ENCODE measurements at regions not wholly inside any gene's neighbourhood (a gene's known extent, or its start where the extent isn't known, plus 50 kb on each side); places are given as distances from the start of the nearest gene placed in this dataset.

GRCh38 chr7:94335586-94335985 is 59.1 kb upstream of the COL1A2 start:
- Histone ChIP-seq H3K9me1 (replicated peaks; ENCODE audit: control insufficient read depth, extremely low read depth, insufficient read depth, low read length) (no peaks in the 10 kb centered on the region), H2AFZ (ENCODE audit: low read depth, low read length) (no peak overlapping the region), H3K9me3 (replicated peaks; ENCODE audit: control insufficient read depth, insufficient read depth, low read length) (no peaks in the 10 kb centered on the region), H3K27me3 (ENCODE audit: control insufficient read depth in 2 of 2, insufficient read depth in 2 of 2, low read length in 2 of 2) (no peaks in the 10 kb centered on the region), H3K4me3 (replicated peaks in 1 of 3; ENCODE audit: insufficient read depth in 1 of 3, low read depth in 1 of 3, low read length in 3 of 3) (no peak overlapping the region), H3K36me3 (ENCODE audit: control insufficient read depth in 2 of 2, extremely low read depth in 1 of 2, insufficient read depth in 2 of 2, low read length in 2 of 2) (no peaks in the 10 kb centered on the region), H3K9ac (replicated peaks; ENCODE audit: extremely low read depth, insufficient read depth, low read length) (no peak overlapping the region), H3K4me1 (ENCODE audit: control insufficient read depth, extremely low read depth, insufficient read depth, low read length) (peaks cover 3% of the 10 kb centered on the region), H4K20me1 (replicated peaks; ENCODE audit: control insufficient read depth, extremely low read depth, insufficient read depth, low read length) (no peaks in the 10 kb centered on the region), H3K27ac (ENCODE audit: insufficient read depth, low read depth, low read length) (no peak overlapping the region), H3K4me2 (ENCODE audit: insufficient read depth, low read length) (no peak overlapping the region), H3K79me2 (ENCODE audit: control insufficient read depth, insufficient read depth, low read length) (no peaks in the 10 kb centered on the region)
- CTCF ChIA-PET, result no interaction called here
- POLR2A ChIA-PET, result no interaction called here
- dilution Hi-C loops (cut with MboI; ENCODE audit: extremely low pct_ligation_motif_present, low sequenced_read_pairs) (no loop called here), intact Hi-C loops (cut with micrococcal nuclease) (loop anchor here (2.0 kb wide), 1 partner anchor 15 kb away; no protein-coding TSS in a partner anchor)
- FAIRE-seq, result no peak
- no peak for DNase-seq (ENCODE audit: low read depth, low spot score)
- BruUV-seq (replicated peaks), result no TSS peak
- TF ChIP-seq JUN (IDR thresholded peaks at IDR 0.05; ENCODE audit: borderline replicate concordance, insufficient read depth, insufficient read length, low read depth) (no peak), POLR2A (IDR thresholded peaks at IDR 0.05; ENCODE audit: low read depth, low read length) (no peak), EZH2 (IDR thresholded peaks at IDR 0.05; ENCODE audit: borderline replicate concordance, low read depth, low read length, severe bottlenecking) (no peak), FOS (IDR thresholded peaks at IDR 0.05; ENCODE audit: borderline replicate concordance, insufficient read depth, low read length) (no peak)

GRCh38 chr7:94336009-94336408 is 58.7 kb upstream of the COL1A2 start:
- intact Hi-C loops (cut with micrococcal nuclease) (no loop called here), dilution Hi-C loops (cut with MboI; ENCODE audit: extremely low pct_ligation_motif_present, low sequenced_read_pairs) (no loop called here)
- FAIRE-seq, result no peak
- no peak overlapping the region for H3K9ac ChIP-seq (replicated peaks; ENCODE audit: extremely low read depth, insufficient read depth, low read length)
- no peak for DNase-seq (ENCODE audit: low read depth, low spot score)
- H3K27me3 ChIP-seq (ENCODE audit: control insufficient read depth in 2 of 2, insufficient read depth in 2 of 2, low read length in 2 of 2), result no peaks in the 10 kb centered on the region
- ChIA-PET CTCF (no interaction called here), POLR2A (no interaction called here)
- BruUV-seq (replicated peaks), result no TSS peak
- no peak for TF ChIP-seq POLR2A (IDR thresholded peaks at IDR 0.05; ENCODE audit: low read depth, low read length)
- no peak for TF ChIP-seq GATA2 (IDR thresholded peaks at IDR 0.05; ENCODE audit: insufficient read depth, insufficient read length, low read depth, low read length)
- TF ChIP-seq EZH2 (IDR thresholded peaks at IDR 0.05; ENCODE audit: borderline replicate concordance, low read depth, low read length, severe bottlenecking), result no peak
- TF ChIP-seq MAX (IDR thresholded peaks at IDR 0.05; ENCODE audit: insufficient read depth, insufficient read length), result no peak
- TF ChIP-seq FOS (IDR thresholded peaks at IDR 0.05; ENCODE audit: borderline replicate concordance, insufficient read depth, low read length), result no peak
- TF ChIP-seq MYC (IDR thresholded peaks at IDR 0.05; ENCODE audit: low read depth, low read length), result no peak
- no peak for TF ChIP-seq JUN (IDR thresholded peaks at IDR 0.05; ENCODE audit: borderline replicate concordance, insufficient read depth, insufficient read length, low read depth)
- TF ChIP-seq CTCF (IDR thresholded peaks at IDR 0.05; ENCODE audit: extremely low read depth in 1 of 2, insufficient read depth in 1 of 2, low read depth in 1 of 2, low read length in 2 of 2), result no peak
- no peak for TF ChIP-seq POLR2AphosphoS5 (IDR thresholded peaks at IDR 0.05; ENCODE audit: insufficient read depth, low read depth, low read length)
- no peak overlapping the region for H3K27ac ChIP-seq (ENCODE audit: insufficient read depth, low read depth, low read length)
- H3K36me3 ChIP-seq (ENCODE audit: control insufficient read depth in 2 of 2, extremely low read depth in 1 of 2, insufficient read depth in 2 of 2, low read length in 2 of 2), result no peaks in the 10 kb centered on the region
- no peaks in the 10 kb centered on the region for H3K79me2 ChIP-seq (ENCODE audit: control insufficient read depth, insufficient read depth, low read length)
- no peak overlapping the region for H3K4me3 ChIP-seq (replicated peaks in 1 of 3; ENCODE audit: insufficient read depth in 1 of 3, low read depth in 1 of 3, low read length in 3 of 3)
- no peaks in the 10 kb centered on the region for H3K9me1 ChIP-seq (replicated peaks; ENCODE audit: control insufficient read depth, extremely low read depth, insufficient read depth, low read length)
- H3K4me2 ChIP-seq (ENCODE audit: insufficient read depth, low read length), result no peak overlapping the region
- H4K20me1 ChIP-seq (replicated peaks; ENCODE audit: control insufficient read depth, extremely low read depth, insufficient read depth, low read length), result no peaks in the 10 kb centered on the region
- H2AFZ ChIP-seq (ENCODE audit: low read depth, low read length), result no peak overlapping the region
- no peaks in the 10 kb centered on the region for H3K9me3 ChIP-seq (replicated peaks; ENCODE audit: control insufficient read depth, insufficient read depth, low read length)
- H3K4me1 ChIP-seq (ENCODE audit: control insufficient read depth, extremely low read depth, insufficient read depth, low read length), result peaks cover 3% of the 10 kb centered on the region
